ENCODE measurements at regions not wholly inside any gene's neighbourhood (a gene's known extent, or its start where the extent isn't known, plus 50 kb on each side); places are given as distances from the start of the nearest gene placed in this dataset.
"Not testable (repeated sequence)": the region's sequence is repeated elsewhere in the genome, so short reads cannot be mapped to it uniquely, and the experiment has no call there.

DNA sequence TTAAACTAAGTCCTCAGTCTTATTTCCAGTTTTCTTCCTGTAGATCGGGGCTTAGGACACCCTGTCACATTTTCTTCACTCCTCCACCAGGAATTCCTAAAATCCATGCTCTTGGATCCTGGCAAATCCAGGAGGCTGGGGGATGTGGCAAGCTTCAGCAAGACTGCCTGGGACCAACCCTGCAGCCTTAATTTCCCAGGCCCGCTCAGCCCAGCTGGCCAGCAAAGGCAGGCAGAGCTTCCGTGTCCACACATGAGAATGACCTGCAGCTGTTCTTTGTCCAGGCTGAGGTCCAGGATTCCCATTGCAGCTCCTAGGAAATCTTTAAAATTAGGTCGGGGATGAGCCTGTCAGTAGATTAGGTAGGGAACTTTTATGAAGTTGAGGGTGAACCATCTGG is 146.7 kb downstream of the OR4F15 start:
- TF ChIP-seq, protein P1, sequence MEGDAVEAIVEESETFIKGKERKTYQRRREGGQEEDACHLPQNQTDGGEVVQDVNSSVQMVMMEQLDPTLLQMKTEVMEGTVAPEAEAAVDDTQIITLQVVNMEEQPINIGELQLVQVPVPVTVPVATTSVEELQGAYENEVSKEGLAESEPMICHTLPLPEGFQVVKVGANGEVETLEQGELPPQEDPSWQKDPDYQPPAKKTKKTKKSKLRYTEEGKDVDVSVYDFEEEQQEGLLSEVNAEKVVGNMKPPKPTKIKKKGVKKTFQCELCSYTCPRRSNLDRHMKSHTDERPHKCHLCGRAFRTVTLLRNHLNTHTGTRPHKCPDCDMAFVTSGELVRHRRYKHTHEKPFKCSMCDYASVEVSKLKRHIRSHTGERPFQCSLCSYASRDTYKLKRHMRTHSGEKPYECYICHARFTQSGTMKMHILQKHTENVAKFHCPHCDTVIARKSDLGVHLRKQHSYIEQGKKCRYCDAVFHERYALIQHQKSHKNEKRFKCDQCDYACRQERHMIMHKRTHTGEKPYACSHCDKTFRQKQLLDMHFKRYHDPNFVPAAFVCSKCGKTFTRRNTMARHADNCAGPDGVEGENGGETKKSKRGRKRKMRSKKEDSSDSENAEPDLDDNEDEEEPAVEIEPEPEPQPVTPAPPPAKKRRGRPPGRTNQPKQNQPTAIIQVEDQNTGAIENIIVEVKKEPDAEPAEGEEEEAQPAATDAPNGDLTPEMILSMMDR (IDR thresholded peaks at IDR 0.05; ENCODE audit: insufficient read depth, low read depth, low read length) = not testable (repeated sequence)
- not testable (repeated sequence) for TF ChIP-seq EZH2 (IDR thresholded peaks at IDR 0.05; ENCODE audit: insufficient read depth, low read length)
